Epidermal melanocyte (primary cell): ENCODE measurements at regions not wholly inside any gene's neighbourhood (a gene's known extent, or its start where the extent isn't known, plus 50 kb on each side); places are given as distances from the start of the nearest gene placed in this dataset.

Experiments used
- DNase-seq: peaks from one replicate; pipeline ENCODE4 v3.0.0; 2011; ENCODE audit warnings: low spot score; ENCODE audit not compliant: insufficient read length

- no peak for DNase-seq
Measured at GRCh38 chr1:198032668-198033067, 115.5 kb downstream of the LHX9 start.

GRCh38 chr1:198040880-198041279 is 115.9 kb upstream of the NEK7 start:
- no peak for DNase-seq

- no peak for DNase-seq
Measured at GRCh38 chr1:198042168-198042567, 114.6 kb upstream of the NEK7 start.

GRCh38 chr1:198047913-198048312 is 108.9 kb upstream of the NEK7 start:
- DNase-seq: no peak

- no peak for DNase-seq
Measured at GRCh38 chr1:198054510-198054909, 102.3 kb upstream of the NEK7 start.

- no peak for DNase-seq
Measured at GRCh38 chr1:198056255-198056654, 100.5 kb upstream of the NEK7 start.

- DNase-seq: no peak
Measured at GRCh38 chr1:198064181-198064580, 92.6 kb upstream of the NEK7 start.

GRCh38 chr1:198068285-198068684 is 88.5 kb upstream of the NEK7 start:
- no peak for DNase-seq

GRCh38 chr1:198072177-198072576 is 84.6 kb upstream of the NEK7 start:
- no peak for DNase-seq

GRCh38 chr1:198075296-198075695 is 81.5 kb upstream of the NEK7 start:
- no peak for DNase-seq

GRCh38 chr1:198079432-198079951 is 77.3 kb upstream of the NEK7 start:
- DNase-seq: no peak

- DNase-seq: no peak
Measured at GRCh38 chr1:198082576-198082975, 74.2 kb upstream of the NEK7 start.

GRCh38 chr1:198083549-198083948 is 73.2 kb upstream of the NEK7 start:
- no peak for DNase-seq

GRCh38 chr1:198084241-198084908 is 72.4 kb upstream of the NEK7 start:
- DNase-seq: no peak

GRCh38 chr1:198086051-198086745 is 70.6 kb upstream of the NEK7 start:
- DNase-seq: no peak

- no peak for DNase-seq
Measured at GRCh38 chr1:198087831-198088230, 69.0 kb upstream of the NEK7 start.

- peak; percentile 49 for DNase-seq
Measured at GRCh38 chr1:198088360-198089071, 68.3 kb upstream of the NEK7 start.

- no peak for DNase-seq
Measured at GRCh38 chr1:198096390-198096789, 60.4 kb upstream of the NEK7 start.

- no peak for DNase-seq
Measured at GRCh38 chr1:198099755-198100154, 57.0 kb upstream of the NEK7 start.

GRCh38 chr1:198101716-198102453 is 54.9 kb upstream of the NEK7 start:
- DNase-seq: no peak

GRCh38 chr1:198102454-198102827 is 54.4 kb upstream of the NEK7 start:
- DNase-seq: no peak

- no peak for DNase-seq
Measured at GRCh38 chr1:198105185-198105584, 51.6 kb upstream of the NEK7 start.
